ENCODE measurements at regions not wholly inside any gene's neighbourhood (a gene's known extent, or its start where the extent isn't known, plus 50 kb on each side); places are given as distances from the start of the nearest gene placed in this dataset.
"Not testable (repeated sequence)": the region's sequence is repeated elsewhere in the genome, so short reads cannot be mapped to it uniquely, and the experiment has no call there.

DNA sequence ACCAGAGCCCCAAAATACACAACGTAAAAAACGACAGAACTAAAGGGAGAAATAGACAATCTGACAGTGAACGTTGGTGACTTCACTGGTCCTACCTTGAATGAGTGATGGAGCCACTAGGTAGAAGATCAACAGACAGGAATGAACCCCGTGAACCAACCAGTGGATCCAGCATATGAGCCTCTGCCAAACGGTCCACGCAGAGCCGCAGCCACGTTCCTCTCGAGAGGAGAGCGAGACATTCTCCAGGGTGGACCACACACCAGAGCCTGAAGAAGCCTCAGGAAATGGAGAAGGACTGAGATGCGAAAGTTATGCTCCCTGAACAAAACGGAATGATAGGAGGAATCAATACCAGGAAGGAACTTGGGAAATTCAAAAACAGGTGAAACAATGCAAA lies 178.4 kb downstream of the RTP5 start:
- DNase-seq (ENCODE audit: low read depth in 2 of 2): no peak

DNA sequence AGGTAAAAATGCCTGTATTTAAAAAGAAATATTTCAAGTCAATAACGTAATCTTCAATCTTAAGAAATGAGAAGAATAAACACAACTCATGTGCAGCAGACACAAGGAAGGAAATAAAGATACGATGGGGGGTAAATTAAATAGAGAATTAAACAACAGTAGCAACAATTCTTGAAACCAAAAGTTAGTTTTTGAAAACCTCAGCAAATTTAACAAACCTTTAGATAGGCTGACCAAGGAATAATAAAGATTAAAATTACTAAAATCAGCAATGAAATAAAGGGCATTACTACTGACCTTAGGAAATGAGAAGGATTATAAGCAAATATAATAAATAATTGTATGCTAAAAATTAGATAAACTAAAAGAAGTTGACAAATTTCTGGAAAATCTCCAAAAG lies 178.9 kb downstream of the RTP5 start:
- no peak for DNase-seq (ENCODE audit: low read depth in 2 of 2)

DNA sequence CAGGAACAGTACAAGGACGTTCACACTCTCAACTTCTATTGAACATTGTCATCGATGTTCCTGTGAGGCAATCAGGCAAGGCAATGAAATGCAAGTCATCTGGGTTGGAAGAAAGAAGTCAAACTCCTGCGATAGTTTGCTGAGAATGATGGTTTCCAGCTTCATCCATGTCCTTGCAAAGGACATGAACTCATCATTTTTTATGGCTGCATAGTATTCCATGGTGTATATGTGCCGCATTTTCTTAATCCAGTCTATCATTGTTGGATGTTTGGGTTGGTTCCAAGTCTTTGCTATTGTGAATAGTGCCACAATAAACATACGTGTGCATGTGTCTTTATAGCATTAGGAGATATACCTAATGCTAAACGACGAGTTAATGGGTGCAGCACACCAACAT lies 180.0 kb downstream of the RTP5 start:
- DNase-seq (ENCODE audit: low read depth in 2 of 2): not testable (repeated sequence)

DNA sequence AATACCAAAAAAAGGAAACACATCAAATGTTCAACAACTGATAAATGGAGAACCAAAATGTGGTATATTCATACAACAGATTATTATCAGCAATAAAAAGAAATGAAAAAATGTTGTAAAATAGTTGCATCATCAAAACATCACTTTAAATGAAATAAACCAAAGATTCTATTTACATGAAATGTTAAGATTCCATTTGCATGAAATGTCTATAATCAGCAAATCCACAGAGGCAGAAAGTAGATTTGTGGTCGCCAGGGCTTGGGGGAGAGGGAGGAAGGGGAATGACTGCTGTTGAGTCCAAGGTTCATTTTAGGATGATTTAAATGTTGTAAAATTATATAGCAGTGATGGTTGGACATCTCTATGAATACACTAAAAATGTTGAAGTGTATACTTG lies 181.9 kb downstream of the RTP5 start:
- DNase-seq (ENCODE audit: low read depth in 2 of 2): no peak

DNA sequence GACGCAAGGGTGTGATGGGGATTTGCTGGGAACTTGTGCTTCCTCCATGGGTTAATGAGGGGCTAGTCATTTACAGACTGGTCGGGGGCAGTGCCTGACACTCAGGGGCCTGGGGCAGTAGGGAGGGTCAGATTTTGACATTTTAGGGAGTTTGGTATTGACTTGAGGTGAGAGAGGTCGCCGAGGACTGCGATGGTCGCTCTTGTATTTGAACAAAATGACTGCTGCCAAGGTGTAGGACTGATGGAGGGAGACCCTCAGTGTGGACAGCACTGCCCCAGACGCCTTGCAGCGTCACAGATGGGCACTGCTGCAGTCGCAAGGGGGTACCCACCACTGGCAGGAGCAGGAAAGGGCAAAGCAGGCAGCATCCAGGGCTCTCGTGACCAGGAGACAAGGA lies 182.9 kb downstream of the RTP5 start:
- DNase-seq (ENCODE audit: low read depth in 2 of 2): no peak

DNA sequence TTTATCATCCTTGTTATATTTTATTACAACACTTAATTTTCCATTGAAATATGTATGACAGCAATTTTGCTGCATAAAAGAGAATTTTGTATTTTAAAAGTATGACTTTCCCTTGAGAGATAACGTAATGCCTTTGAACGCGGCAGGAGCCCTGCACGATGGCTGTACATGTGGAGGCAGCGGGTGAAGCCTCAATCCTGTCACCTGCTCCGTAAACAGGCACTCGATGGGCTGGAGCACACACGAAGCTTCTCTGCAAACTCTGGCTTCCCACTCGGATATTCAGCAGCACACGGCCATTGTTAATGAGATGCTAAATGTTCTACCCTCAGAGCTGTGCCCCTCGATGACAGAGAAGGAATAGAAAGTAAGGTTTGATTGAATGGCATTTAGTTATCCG lies 184.4 kb downstream of the RTP5 start:
- no peak for DNase-seq (ENCODE audit: low read depth in 2 of 2)

DNA sequence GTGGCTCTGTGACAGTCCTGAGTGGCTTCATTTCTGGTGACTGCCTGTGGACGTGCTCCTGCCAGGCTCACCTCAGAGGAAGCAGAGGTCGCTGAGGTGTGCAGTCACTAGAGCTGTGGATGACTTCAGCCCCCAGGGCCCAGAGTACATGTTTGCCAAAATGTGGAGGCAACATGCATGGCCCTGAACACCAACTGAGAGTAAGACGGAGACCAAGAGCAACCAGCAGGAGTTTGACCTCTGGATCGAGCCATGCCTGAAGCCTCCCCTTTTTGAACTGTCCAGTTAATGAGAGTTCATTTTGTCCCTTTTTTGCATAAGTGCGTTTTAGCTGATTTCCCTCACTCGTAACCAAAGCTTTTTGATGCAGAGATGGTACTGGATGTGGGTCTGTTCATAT lies 184.9 kb downstream of the RTP5 start:
- no peak for DNase-seq (ENCODE audit: low read depth in 2 of 2)

DNA sequence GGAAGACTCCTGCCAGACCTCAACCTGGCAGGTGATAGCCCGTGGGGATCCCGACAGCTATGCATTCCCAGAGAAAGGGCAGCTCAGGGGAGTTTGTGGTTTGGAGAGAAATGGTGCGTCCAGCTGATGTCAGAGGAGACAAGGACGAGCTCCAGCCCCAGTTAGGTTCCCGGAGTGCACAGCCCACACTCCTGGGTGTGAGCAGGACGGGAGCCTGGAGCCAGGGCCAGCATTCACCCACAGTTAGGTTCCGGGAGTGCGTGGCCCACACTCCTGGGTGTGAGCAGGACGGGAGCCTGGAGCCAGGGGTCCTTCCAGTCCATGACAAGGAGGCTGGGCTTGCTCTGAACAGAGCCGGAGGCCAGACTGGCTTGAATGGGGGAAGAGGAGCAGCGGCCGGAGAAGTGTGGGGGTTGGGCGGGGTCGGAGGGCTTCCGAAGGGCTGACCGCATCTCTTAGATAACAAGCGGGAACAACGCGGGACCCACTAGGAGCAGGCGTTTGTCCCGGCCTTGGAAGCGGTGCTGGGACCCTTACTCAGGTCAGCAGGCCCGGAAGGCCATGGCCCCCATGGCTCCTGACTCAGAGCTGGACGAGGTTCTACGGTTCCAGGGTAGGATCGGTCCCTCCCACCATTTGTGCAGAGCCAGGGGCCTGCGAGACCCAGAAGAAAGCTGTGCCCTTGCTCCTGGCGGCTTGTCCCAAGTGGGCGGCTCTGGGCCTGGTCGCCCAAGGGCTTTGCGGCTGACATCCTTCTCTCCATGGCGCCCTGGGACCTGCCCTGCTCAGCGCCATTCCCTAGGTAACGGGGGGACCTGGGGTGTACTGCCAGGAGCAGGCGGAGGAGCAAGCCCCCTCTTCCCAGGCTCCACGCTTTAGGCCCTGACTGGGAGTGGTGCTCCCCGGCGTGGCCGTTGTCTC lies 185.6 kb downstream of the RTP5 start:
- DNase-seq (ENCODE audit: low read depth in 2 of 2): no peak

DNA sequence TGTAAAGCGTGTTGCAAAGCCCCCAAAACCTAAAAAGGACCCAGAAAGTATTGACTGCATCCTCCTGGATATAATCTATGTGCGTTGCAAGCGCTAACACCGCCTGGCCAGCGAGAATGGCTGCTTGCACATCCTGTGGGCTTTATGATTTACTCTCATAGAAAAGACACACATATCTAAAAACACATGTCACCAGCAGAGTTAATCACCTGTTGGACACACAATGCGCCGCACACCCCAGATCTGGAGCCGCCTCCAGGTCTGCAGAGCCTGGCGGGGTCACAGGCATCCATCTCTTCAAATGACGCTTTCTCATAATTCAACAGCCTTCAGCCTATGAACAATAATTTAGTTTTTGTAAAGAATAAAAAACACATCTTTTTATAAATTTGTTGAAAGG lies 186.5 kb downstream of the RTP5 start:
- DNase-seq (ENCODE audit: low read depth in 2 of 2): no peak

DNA sequence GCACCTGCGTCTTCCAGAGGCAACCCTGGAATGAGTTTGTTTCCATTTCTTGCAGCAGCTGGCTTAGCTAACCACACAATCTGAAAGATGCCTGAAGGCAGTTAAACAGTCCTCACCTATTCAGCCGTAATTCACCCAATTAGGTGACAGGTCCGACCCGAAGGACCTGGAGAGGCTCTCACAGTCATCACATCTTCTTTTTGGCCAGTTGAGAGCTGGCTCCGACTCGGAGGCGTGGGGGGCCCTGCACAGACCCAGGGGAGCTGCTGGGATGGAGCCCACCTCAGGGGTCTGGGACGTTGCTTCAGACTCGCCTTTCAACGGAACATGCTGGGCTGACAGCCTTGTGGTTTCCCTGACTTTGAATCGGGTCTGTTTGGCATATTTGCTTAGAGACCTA lies 187.3 kb downstream of the RTP5 start:
- DNase-seq (ENCODE audit: low read depth in 2 of 2): no peak

DNA sequence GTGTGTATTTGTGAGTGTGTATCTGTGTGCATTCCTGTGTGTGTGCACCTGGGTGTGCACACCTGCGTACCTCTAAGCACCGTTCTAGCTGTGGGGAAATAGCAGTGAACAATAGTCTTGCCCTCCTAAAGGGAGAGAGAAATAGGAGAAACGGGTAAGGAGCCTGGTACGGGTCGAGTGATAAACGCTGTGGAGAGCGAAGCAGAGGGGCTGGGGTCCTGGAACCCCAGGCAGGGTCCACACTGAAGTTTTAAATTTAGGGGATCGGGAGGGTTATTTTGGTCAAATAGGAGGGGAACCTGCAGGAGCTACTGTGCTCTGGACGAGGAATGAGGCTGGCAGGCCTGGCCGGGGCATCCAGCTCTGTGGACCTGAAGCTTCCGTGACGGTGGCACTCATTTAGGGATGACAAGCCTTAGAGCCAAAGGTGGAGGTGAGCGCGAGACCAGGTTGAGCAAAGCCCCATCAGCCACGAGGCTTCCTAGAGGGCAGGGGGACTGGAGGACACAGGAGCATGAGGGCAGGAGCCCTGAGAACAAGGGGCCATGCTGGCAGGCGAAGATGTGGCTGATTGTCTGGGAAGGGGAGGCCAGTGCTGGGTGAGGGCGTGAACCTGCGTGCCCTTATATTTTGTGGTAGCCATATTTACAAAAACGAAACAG lies 188.0 kb downstream of the RTP5 start:
- DNase-seq (ENCODE audit: low read depth in 2 of 2): no peak

DNA sequence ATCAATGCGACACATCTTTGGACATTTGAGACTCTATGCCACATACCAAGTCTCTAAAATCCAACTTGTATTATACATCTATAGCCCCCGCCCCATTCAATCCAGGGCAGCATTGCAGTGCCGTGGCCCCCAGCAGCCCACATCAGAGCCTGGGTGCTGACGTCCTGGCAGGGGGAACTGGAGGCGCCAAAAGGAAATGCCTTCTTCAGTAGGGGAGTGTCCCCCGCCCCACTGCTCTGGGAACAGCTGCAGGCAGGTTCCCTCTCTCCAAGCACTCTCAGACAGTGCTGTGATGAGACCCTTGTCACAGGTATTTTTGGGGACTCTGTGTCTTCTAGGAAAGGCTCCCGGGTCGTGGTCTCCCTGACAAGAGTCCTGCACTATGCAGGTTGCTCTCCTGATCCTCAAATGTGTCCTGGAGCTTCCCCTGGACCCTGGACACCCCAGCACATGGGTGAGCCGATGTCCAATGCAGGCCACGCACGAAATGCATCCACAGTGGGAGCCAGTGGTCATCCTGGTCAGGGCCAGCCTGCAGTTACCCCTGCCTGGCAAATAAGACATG lies 188.7 kb downstream of the RTP5 start:
- no peak for DNase-seq (ENCODE audit: low read depth in 2 of 2)

DNA sequence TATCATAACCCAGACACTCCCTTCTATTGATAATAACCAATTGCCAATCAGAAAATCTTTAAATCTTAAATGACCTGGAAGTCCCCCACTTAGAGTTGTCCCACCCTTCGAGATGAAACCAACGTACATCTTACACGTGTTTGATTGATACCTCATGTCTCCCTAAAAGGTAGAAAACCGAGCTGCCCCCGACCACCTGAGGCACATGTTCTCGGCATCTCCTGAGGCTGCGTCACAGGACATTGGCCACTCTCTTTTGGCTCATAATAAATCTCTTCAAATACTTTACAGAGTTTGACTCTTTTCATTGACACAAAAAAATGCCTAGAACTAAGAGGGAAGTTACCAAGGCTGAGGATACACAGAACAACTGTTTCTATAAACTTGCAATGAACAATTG lies 190.0 kb downstream of the RTP5 start:
- no peak for DNase-seq (ENCODE audit: low read depth in 2 of 2)

DNA sequence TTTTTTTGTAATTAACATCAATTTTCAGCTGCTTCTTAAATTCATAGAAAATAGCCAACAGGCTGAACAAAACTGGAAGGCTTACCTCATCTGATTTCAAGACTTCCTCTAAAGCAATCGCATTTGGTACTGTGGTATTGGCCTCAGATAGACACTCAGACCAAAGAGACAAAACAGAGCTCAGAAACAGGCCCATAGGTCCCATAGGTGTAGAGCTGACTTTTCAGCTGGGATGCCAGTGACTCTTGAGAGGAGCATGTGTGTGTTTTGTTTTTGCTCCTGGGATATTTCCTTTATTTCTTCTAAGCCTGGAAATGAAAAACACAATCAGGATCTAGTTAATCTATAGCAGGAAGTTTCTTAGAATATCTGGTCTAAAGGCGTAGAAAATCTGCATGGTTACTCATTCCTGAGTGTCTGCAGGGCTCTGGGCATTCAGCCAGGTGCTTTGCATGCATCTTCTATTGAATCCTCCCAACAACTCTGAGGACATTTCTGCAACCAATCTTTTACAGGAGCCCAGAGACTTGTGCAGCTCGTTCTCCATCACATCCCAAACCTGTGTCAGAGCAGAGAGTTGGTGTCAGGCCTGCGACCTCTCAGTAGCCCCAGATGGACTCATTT lies 190.8 kb downstream of the RTP5 start:
- no peak for DNase-seq (ENCODE audit: low read depth in 2 of 2)

DNA sequence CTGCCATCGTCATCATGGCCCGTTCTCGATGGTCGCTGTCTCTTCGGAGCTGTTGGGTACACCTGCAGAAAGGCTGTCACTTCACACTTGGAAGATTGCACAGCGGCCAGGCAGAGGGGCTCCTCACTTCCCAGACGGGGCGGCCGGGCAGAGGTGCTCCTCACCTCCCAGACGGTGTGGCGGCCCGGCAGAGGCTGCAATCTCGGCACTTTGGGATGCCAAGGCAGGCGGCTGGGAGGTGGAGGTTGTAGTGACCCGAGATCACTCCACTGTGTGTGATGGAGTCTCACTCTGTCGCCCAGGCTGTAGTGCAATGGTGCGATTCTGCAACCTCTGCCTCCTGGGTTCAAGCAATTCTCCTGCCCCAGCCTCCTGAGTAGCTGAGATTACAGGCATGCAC lies 192.4 kb downstream of the RTP5 start:
- DNase-seq (ENCODE audit: low read depth in 2 of 2): not testable (repeated sequence)

DNA sequence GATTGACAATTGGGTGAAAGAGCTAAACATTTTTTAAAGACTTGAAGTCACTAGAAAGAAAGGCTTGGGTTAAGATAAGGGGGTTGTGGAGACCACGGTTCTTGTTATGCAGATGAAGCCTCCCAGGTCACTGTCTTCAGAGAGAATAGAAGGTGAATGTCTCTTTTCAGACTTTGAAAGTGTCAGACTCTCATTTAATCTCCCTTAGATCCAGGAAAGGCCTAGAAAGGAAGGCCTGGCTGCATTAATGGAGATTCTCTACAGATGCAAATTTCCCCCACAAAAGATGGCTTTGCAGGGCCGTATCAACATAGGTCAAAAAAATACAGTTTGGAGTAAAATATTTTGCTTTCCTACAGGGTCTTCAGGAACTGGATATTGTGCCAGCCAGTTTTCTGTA lies 193.9 kb downstream of the RTP5 start:
- DNase-seq (ENCODE audit: low read depth in 2 of 2): no peak

DNA sequence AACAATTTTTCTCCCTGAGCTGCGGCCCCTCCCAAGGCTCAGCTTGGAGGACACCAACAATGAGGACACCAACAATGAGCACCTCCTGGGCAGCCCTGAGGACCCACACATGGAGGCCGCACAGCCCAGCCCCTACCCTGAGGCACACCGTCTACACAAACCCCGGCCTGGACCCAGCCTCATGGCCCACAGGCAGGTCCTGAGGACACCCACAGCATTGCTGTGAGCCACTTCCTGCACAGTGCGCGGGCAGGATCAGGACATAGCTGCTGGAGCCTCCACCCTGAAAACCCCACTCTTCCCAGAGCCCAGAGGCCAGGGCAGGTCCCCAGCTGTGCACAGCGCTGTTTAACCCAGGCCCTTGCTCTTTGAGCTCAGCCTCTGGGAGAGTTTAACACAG lies 194.3 kb downstream of the RTP5 start:
- no peak for DNase-seq (ENCODE audit: low read depth in 2 of 2)

DNA sequence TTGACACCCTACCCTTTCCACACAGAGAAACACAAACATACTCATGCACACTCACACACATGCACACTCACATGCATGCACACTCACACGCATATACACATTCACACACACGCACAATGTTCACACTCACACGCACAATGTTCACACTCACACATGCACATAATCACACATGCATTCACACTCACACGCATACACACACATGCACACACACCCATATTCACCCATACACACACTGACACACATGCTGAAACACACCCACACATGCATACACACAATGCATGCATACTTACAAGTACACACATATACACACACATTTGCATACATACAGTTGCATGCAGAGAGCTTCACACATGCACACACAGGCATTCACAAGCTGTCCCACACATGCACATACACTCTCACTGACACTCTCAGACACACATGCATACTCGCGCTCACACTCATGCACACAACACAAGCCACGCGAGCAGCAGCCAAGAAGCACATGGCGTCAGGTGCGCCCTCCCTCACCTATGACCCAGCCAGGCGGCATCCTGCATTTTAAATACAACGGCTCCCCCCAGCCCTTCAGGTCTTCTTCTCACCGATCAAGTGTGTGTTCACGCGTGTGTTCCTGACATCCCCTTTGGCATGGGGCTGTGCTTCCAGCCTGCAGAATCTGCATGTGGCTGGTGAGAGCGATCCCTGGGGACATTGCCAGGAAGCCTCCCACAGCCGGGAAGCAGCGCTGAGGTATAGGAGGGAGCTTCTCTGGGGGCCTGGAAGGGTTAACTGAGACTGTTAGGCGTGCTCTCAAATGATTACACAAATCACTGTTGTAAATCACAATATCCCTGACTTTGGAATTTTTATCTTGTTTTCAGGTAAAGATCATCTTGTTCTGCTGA lies 195.1 kb downstream of the RTP5 start:
- no peak for DNase-seq (ENCODE audit: low read depth in 2 of 2)

DNA sequence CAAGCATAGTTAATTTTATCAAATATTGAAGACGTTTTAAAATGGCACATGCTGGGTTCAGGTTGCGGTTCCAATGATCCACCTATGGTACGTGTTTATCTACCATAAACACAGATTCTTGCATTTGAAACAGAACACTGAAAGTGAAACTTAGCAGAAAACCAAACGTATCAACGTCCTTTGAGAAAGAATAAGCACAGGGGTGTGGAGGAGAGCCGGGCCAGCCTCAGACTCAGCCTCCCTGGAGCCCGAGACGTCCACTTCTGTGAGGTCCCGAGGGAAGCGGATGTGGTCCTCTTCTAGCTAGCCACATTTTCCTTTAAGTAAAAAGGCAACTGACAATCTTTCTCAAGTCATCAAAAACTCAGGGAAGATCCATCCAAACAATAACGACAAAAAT lies 195.9 kb downstream of the RTP5 start:
- no peak for DNase-seq (ENCODE audit: low read depth in 2 of 2)

DNA sequence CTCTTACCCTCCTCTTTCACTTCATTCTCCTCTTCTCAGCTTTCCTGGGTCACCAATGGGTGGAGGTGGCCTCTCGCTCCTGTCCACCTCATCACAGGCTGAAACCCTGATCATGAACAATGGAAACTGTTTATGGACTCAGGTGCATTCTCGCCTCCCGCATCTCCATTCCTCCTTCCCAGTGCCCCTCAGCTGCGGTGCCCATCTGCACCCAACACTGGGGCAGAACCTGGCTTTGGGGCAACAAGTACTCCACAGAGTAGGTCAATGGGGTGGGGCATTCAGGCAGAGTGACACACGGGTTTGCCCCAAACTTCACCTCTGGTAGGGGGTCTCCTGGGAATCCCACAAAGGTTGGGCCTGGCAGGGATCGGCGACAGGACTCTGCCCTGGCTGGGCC lies 199.5 kb downstream of the RTP5 start:
- DNase-seq (ENCODE audit: low read depth in 2 of 2): no peak

DNA sequence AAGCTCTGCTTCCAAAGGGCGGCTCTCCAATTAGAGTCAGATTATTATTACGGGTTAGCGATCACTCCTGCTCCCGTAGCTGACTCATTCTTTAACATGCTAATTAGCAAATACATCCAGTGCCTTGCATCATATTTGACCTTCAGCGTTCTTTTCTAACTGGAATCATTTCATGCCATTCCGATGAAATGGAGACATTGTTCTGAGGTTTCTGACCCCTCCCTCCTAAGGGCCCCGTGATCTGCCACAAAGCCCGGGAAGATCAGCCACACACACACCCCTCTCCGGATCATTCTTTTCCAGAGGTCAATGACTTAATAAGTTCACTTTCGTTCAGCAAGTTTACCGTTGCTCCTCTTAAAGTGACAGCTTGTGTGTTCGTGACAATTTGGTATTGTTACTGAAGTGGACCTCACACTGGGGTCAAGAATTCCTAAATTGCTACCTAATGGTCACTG lies 200.4 kb downstream of the RTP5 start:
- not testable (repeated sequence) for DNase-seq (ENCODE audit: low read depth in 2 of 2)
